SK-N-DZ (cell line): ENCODE measurements at regions not wholly inside any gene's neighbourhood (a gene's known extent, or its start where the extent isn't known, plus 50 kb on each side); places are given as distances from the start of the nearest gene placed in this dataset.
A peak's percentile ranks its signal among the peaks of the same experiment; 100 is the strongest.
"Not testable (repeated sequence)": the region's sequence is repeated elsewhere in the genome, so short reads cannot be mapped to it uniquely, and the experiment has no call there.

Experiments used
- DNase-seq: peaks from one replicate; pipeline ENCODE4 v3.0.0-alpha.2; 2015; ENCODE audit warnings: low spot score

GRCh38 chr6:111925296-111925695 is 52.0 kb upstream of the FYN start:
- DNase-seq = no peak

GRCh38 chr6:111926731-111927302 is 53.6 kb upstream of the FYN start:
- no peak for DNase-seq

DNA sequence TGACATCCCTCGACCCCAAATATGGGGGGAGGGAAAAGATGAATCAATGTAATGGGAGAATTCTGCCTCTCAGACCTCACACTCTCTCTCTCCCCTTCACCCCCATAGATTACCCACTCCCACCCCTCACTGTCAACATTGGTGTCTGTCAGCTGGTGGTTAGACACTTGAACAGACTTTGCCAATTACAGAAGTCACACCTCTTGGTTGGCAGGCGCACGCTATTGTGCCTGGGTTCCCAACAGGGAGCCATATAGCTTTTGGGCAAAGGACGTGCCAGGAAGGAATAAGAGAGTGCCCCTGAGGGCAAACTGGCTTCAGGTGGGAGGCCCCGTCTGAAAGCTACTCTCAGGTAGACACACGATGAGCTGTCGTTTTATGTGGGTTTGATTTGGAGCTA is 54.1 kb upstream of the FYN start:
- DNase-seq = no peak

GRCh38 chr6:111928139-111928538 is 54.9 kb upstream of the FYN start:
- DNase-seq = no peak

- DNase-seq = not testable (repeated sequence)
Observed at GRCh38 chr6:111934611-111935010, 61.4 kb upstream of the FYN start.

GRCh38 chr6:111936718-111937117 is 63.5 kb upstream of the FYN start:
- DNase-seq = no peak

GRCh38 chr6:111938710-111939109 is 65.5 kb upstream of the FYN start:
- DNase-seq = no peak

DNA sequence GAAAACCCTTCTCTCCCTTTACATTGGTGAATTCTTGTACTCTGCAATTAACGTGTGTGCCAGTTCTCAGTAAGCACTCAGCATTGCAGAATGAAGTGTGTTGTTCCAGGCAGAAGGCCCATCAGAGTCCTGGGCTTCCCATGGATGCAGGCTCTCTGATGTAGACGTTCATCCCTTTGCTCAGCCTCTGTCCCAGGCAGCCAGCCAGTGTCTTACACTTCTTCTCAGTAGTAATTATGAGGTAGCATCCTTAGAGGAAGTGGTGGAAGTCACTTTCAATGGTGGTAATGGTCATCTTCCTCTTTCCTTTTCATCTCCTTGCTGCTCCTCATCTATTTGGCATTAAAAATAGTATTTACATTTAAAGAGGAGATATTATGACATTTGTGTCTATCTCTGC is 66.7 kb upstream of the FYN start:
- no peak for DNase-seq

GRCh38 chr6:111940801-111941200 is 67.5 kb upstream of the FYN start:
- DNase-seq = no peak

- DNase-seq = no peak
Observed at GRCh38 chr6:111941686-111942330, 68.6 kb upstream of the FYN start.

- DNase-seq = no peak
Observed at GRCh38 chr6:111942561-111942960, 69.3 kb upstream of the FYN start.

GRCh38 chr6:111943266-111943665 is 70.0 kb upstream of the FYN start:
- DNase-seq = no peak

DNA sequence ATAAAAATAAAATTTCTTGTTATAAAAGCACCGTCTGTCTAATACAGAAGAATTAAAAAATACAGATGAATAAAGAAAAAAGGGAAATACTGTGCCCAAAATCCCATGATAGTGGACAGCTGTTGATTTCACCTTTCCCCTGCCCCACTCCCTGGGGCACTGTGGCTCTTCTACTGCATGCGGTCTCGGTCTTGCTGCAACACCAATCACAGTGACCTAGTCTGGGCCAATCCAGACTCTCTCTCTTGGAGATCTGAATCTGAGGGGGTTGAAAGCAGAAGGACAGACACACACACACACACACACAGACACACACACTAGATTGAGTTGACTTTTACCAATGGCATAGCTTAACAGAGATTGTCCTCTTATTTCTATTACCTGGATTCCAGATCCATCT is 70.5 kb upstream of the FYN start:
- DNase-seq = peak; percentile 84

DNA sequence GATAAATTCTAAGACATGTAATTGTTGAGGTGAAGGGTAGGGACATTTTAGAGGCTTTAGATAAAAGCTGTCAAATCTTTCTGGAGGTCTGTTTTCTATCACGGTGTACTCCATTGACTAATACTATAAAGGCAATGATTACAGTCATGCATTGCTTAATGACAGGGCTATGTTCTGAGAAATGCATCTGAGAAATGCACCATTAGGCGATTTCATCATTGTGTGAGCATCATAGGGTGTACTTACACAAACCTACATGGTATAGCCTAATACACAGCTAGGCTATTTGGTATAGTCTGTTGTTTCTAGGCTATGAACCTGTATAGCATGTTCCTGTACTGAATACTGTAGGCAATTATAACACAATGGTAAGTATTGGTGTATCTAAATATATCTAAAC is 71.3 kb upstream of the FYN start:
- peak; percentile 62 for DNase-seq

DNA sequence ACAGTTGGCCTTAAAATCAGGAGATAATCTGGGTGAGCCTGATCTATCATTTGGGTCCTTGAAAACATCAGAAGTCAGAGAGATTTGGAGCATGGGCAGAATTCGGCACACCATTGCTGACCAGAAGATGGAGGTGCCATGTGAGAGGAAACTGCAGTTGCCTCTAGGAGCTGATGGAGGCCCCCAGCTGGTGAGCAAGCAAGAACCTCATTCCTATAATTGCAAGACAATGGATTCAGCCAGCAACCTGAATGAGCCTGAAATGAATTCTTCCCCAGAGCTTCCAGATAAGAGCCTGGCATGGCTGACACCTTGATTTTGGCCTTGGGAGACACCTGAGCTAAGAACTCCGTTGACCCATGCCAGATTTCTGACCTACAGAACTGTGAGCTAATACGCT is 76.3 kb upstream of the FYN start:
- DNase-seq = no peak

- not testable (repeated sequence) for DNase-seq
Observed at GRCh38 chr6:111949984-111950383, 76.7 kb upstream of the FYN start.

GRCh38 chr6:111950661-111951496 is 77.6 kb upstream of the FYN start:
- no peak for DNase-seq

- no peak for DNase-seq
Observed at GRCh38 chr6:111951497-111952085, 78.3 kb upstream of the FYN start.

GRCh38 chr6:111952274-111952673 is 79.0 kb upstream of the FYN start:
- DNase-seq = peak; percentile 51

DNA sequence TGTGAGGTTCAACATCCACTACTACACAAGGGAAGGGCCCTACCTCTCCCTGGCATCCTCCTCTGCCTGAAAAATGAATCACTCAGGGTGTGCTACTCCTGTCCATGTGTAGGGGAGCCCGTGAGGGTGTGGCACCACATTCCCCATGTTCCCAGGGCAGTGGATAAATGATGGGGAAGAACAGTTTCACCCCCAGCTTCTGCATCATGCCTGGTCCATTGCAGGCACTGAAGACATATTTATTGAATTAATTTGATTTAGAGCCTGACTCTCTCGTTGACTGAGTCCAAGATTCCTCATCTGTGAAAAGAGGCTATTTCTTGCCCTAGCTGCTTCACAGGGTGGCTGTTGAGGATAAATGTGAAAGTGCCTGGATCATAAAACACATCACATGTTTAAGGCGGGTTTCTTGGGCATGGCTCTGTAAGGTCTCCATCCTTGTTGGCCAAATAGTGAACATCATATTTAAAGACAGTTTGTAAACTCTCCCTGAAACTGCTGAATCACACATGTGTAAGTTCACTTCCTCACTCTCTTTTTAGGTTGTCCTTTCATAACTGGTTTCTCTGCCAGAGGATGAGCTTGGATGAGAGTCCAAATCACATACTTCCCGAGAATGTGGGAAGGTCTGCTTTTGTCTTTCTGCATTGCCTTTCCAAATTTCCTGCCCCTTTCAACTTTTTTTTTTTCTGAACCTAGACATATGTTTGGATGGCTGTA is 79.7 kb upstream of the FYN start:
- no peak for DNase-seq

DNA sequence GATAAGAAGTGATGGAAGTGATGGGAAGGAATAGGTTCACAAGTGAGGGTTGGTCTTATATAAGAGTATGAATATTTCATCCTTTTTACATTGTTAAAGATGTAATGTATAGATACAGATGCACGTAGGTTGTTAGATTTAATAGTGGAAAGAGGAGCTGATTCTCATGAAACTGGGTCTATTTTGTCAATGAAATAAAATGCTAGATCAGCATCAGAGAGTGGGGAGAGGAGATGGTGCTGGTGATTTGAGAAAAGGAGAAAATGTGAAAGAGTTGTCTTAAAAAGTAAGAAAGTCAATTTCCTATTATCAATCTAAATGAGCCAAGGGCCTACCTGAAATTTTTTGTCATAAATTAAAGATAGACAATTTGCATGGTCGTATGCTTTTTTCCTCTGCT is 82.8 kb upstream of the FYN start:
- DNase-seq = no peak
